GM23338 (cell line): ENCODE measurements at regions not wholly inside any gene's neighbourhood (a gene's known extent, or its start where the extent isn't known, plus 50 kb on each side); places are given as distances from the start of the nearest gene placed in this dataset.

ENCODE experiments used
- ATAC-seq: fragments of 200-7000 bp; cut with Tn5 transposase; 3 replicates; pipeline ENCODE4 v1.9.1; 2020
- DNase-seq: peaks from one replicate; pipeline ENCODE4 v3.0.0-alpha.2; 2015; ENCODE audit warnings: low spot score
- H2AFZ ChIP-seq: fragments of 200-600 bp; sonication (generic); 2 replicates; pipeline ENCODE4 v1.8.0; 2016; ENCODE audit warnings: antibody characterized with exemption, mild to moderate bottlenecking, moderate library complexity
- H3F3A ChIP-seq: fragments of 200-600 bp; sonication (generic); replicated peaks from 2 replicates; pipeline ENCODE4 v1.8.0; 2017; ENCODE audit warnings: antibody characterized with exemption, mixed run types, low read depth
- H3K27ac ChIP-seq: fragments of 200-600 bp; sonication (generic); 2 replicates; pipeline ENCODE4 v1.6.1; 2016; ENCODE audit warnings: low read depth
- H3K27me3 ChIP-seq: fragments of 200-600 bp; sonication (generic); 2 replicates; pipeline ENCODE4 v1.8.0; 2016; ENCODE audit warnings: mild to moderate bottlenecking, mixed run types, moderate library complexity; ENCODE audit not compliant: insufficient read depth
- H3K36me3 ChIP-seq: fragments of 200-600 bp; sonication (generic); 2 replicates; pipeline ENCODE4 v1.8.0; 2016; ENCODE audit warnings: mild to moderate bottlenecking; ENCODE audit not compliant: insufficient read depth
- H3K4me1 ChIP-seq: fragments of 200-600 bp; sonication (generic); 2 replicates; pipeline ENCODE4 v1.8.0; 2016; ENCODE audit warnings: mild to moderate bottlenecking, moderate library complexity; ENCODE audit not compliant: insufficient read depth
- H3K4me2 ChIP-seq: fragments of 200-600 bp; sonication (generic); 2 replicates; pipeline ENCODE4 v1.7.1; 2017; ENCODE audit warnings: mixed run types
- H3K4me3 ChIP-seq: fragments of 200-600 bp; sonication (generic); 2 replicates; pipeline ENCODE4 v1.6.1; 2016; ENCODE audit warnings: mixed run types
- H3K79me2 ChIP-seq: fragments of 200-600 bp; sonication (generic); replicated peaks from 2 replicates; pipeline ENCODE4 v1.8.0; 2017; ENCODE audit warnings: mild to moderate bottlenecking; ENCODE audit not compliant: insufficient read depth
- H3K9me2 ChIP-seq: fragments of 200-600 bp; sonication (generic); 2 replicates; pipeline ENCODE4 v1.8.0; 2017; ENCODE audit not compliant: insufficient read depth
- H4K20me1 ChIP-seq: fragments of 200-600 bp; sonication (generic); replicated peaks from 2 replicates; pipeline ENCODE4 v1.8.0; 2017; ENCODE audit warnings: mild to moderate bottlenecking; ENCODE audit not compliant: insufficient read depth
- H3K27ac Mint-ChIP-seq: 2 replicates; pipeline ENCODE4 v1.8.0; 2020; ENCODE audit warnings: inconsistent platforms, mild to moderate bottlenecking, moderate library complexity, mixed read lengths
- H3K27me3 Mint-ChIP-seq: 3 replicates; pipeline ENCODE4 v1.8.0; 2022; ENCODE audit warnings: low read depth, mild to moderate bottlenecking, moderate library complexity, mixed read lengths, inconsistent platforms; ENCODE audit not compliant: insufficient read depth, poor library complexity
- H3K36me3 Mint-ChIP-seq: 3 replicates; pipeline ENCODE4 v1.8.0; 2021; ENCODE audit warnings: low read depth, mild to moderate bottlenecking, inconsistent platforms, moderate library complexity, mixed read lengths
- H3K4me1 Mint-ChIP-seq: 3 replicates; pipeline ENCODE4 v1.8.0; 2020; ENCODE audit warnings: mild to moderate bottlenecking, inconsistent platforms, mixed read lengths
- H3K4me3 Mint-ChIP-seq: 3 replicates; pipeline ENCODE4 v1.8.0; 2021; ENCODE audit warnings: moderate library complexity, mild to moderate bottlenecking, inconsistent platforms, mixed read lengths
- H3K9me3 Mint-ChIP-seq: 3 replicates; pipeline ENCODE4 v1.8.0; 2020; ENCODE audit warnings: moderate library complexity, mild to moderate bottlenecking, inconsistent platforms, mixed read lengths
- CREB1 ChIP-seq: fragments of 250-450 bp; sonication (Bioruptor Pico); IDR thresholded peaks from 2 replicates; pipeline ENCODE4 v1.5.0; 2020; ENCODE audit warnings: low read depth, mild to moderate bottlenecking, moderate library complexity
- CTCF ChIP-seq, 2 experiments: fragments of 200-600 bp in 1 of 2; sonication (generic) in 1 of 2; conservative IDR thresholded peaks; 2 replicates each; pipeline versions ENCODE4 v1.5.1 to v1.6.1; 2016 to 2017; ENCODE audit warnings: antibody characterized with exemption in 2 of 2, low read depth in 2 of 2, mild to moderate bottlenecking in 2 of 2, moderate library complexity in 1 of 2
- ETS1 ChIP-seq: IDR thresholded peaks from 2 replicates; pipeline ENCODE4 v1.6.1; 2016; ENCODE audit warnings: antibody characterized with exemption
- EZH2 ChIP-seq: fragments of 200-600 bp; sonication (generic); IDR thresholded peaks from one replicate; pipeline ENCODE4 v1.8.0; 2017; ENCODE audit warnings: antibody characterized with exemption, mild to moderate bottlenecking, low read depth; ENCODE audit not compliant: unreplicated experiment
- EZH2phosphoT487 ChIP-seq: fragments of 200-600 bp; sonication (generic); IDR thresholded peaks from one replicate; pipeline ENCODE4 v1.8.1; 2018; ENCODE audit warnings: antibody characterized with exemption; ENCODE audit not compliant: unreplicated experiment
- JUNB ChIP-seq: IDR thresholded peaks from one replicate; pipeline ENCODE4 v1.6.1; 2016; ENCODE audit warnings: antibody characterized with exemption; ENCODE audit not compliant: unreplicated experiment
- NANOG ChIP-seq: IDR thresholded peaks from 2 replicates; pipeline ENCODE4 v1.6.1; 2016; ENCODE audit warnings: antibody characterized with exemption, borderline replicate concordance
- POLR2AphosphoS5 ChIP-seq: IDR thresholded peaks from 2 replicates; pipeline ENCODE4 v1.6.1; 2016; ENCODE audit warnings: antibody characterized with exemption, low read depth
- REST ChIP-seq: IDR thresholded peaks from one replicate; pipeline ENCODE4 v1.6.1; 2018; ENCODE audit warnings: antibody characterized with exemption; ENCODE audit not compliant: unreplicated experiment
- STAT1 ChIP-seq: IDR thresholded peaks from one replicate; pipeline ENCODE4 v1.6.1; 2016; ENCODE audit warnings: antibody characterized with exemption; ENCODE audit not compliant: unreplicated experiment
- ZNF114 ChIP-seq: fragments of 250-450 bp; sonication (Bioruptor Pico); IDR thresholded peaks from 2 replicates; pipeline ENCODE4 v1.5.0; 2020; ENCODE audit warnings: mild to moderate bottlenecking, moderate library complexity
- ZNF331 ChIP-seq: fragments of 250-450 bp; sonication (Bioruptor Pico); IDR thresholded peaks from 2 replicates; pipeline ENCODE4 v1.5.0; 2020; ENCODE audit warnings: low read depth, mild to moderate bottlenecking, moderate library complexity
- ZNF462 ChIP-seq: fragments of 250-450 bp; sonication (Bioruptor Pico); IDR thresholded peaks from 2 replicates; pipeline ENCODE4 v1.5.0; 2020; ENCODE audit warnings: mild to moderate bottlenecking, moderate library complexity

- Histone ChIP-seq H3K27ac (no peak overlapping the region), H4K20me1 (no peaks in the 10 kb centered on the region), H3K4me3 (no peak overlapping the region), H3K4me1 (no peaks in the 10 kb centered on the region), H3K9me2 (no peaks in the 10 kb centered on the region), H3K4me2 (no peak overlapping the region), H3K36me3 (no peaks in the 10 kb centered on the region), H3K79me2 (no peaks in the 10 kb centered on the region), H3F3A (no peaks in the 10 kb centered on the region), H3K27me3 (no peaks in the 10 kb centered on the region), H2AFZ (no peak overlapping the region)
- no peaks in the 10 kb centered on the region for H3K9me3 Mint-ChIP-seq
- no peaks in the 10 kb centered on the region for H3K36me3 Mint-ChIP-seq
- no peak for ATAC-seq
- H3K4me3 Mint-ChIP-seq = no peak overlapping the region
- DNase-seq = no peak
- H3K27me3 Mint-ChIP-seq = no peaks in the 10 kb centered on the region
- H3K4me1 Mint-ChIP-seq = peaks cover 4% of the 10 kb centered on the region; the same call in 2 of the 3 replicates
- H3K27ac Mint-ChIP-seq = no peak overlapping the region
- no peak for TF ChIP-seq CTCF (conservative IDR thresholded peaks at IDR 0.05; ENCODE audit: low read depth in 2 of 2)
- TF ChIP-seq POLR2AphosphoS5 = no peak
- no peak for TF ChIP-seq ZNF462
- TF ChIP-seq STAT1 = no peak
- TF ChIP-seq JUNB = no peak
- TF ChIP-seq EZH2 = no peak
- TF ChIP-seq REST = no peak
- no peak for TF ChIP-seq CREB1 (CRISPR knock-in tag)
- TF ChIP-seq ZNF331 = no peak
- no peak for TF ChIP-seq ETS1
- TF ChIP-seq ZNF114 (CRISPR knock-in tag) = no peak
- no peak for TF ChIP-seq NANOG
- TF ChIP-seq EZH2phosphoT487 = no peak
Measured at GRCh38 chr14:26172396-26172795, 425.4 kb downstream of the NOVA1 start.
